ENCODE measurements at regions not wholly inside any gene's neighbourhood (a gene's known extent, or its start where the extent isn't known, plus 50 kb on each side); places are given as distances from the start of the nearest gene placed in this dataset.

DNA sequence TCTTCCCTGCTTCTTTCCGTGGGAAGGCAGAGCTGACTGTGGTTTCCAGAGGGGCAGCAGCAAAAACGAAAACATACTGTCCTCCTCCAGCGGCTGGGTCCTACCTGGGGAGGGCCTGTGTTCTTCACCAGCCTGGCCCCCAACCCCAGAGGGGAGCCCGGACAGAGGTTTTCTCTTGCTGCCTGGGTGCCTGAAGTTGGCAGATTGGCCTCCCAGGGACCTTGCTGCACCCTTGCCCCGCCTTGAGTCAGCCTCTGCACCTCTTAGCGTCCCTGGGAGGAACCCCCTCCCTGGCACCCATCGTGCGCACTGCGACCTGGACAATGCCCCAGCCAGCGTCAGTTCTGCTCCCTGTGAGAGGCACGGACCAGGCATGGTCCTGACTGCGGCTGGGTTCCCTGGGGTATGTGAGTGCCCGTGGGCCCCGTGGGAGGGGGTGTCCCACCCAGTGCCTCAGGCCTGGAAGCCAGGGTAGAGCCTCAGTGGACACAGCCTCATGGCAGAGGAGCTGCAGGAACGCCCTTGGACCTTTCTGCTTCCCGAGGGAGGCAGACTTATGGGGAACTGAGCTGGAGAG, 56.8 kb upstream of the PRR23E start:
- H3K27ac ChIP-seq (ENCODE audit: low read length in 2 of 2), result no peak overlapping the region
- H3K9me3 ChIP-seq (ENCODE audit: control extremely low read depth in 1 of 3, control insufficient read depth in 2 of 3, insufficient read depth in 1 of 3, low read length in 2 of 3), result peaks cover 0 to 4% (median 0%) of the 10 kb centered on the region in 3 donors
- H3K4me3 Mint-ChIP-seq, result no peak overlapping the region
- POLR2A ChIA-PET, result no interaction called here
- H3K79me2 ChIP-seq (ENCODE audit: control insufficient read depth, insufficient read depth, low read length), result no peaks in the 10 kb centered on the region
- 70% methylated on average over 16 of the region's 16 CpGs for WGBS (ENCODE audit: insufficient coverage)
- no peaks in the 10 kb centered on the region for H4K20me1 ChIP-seq (ENCODE audit: control insufficient read depth, insufficient read depth, low read length, poor library complexity, severe bottlenecking)
- H2AFZ ChIP-seq (ENCODE audit: insufficient read depth, low read depth, low read length, poor library complexity, severe bottlenecking), result no peak overlapping the region
- no peaks in the 10 kb centered on the region for H3K36me3 ChIP-seq (replicated peaks in 1 of 2; ENCODE audit: control extremely low read depth in 1 of 2, control insufficient read depth in 1 of 2, extremely low read depth in 1 of 2, insufficient read depth in 2 of 2, low read length in 1 of 2)
- H3K27me3 ChIP-seq (replicated peaks in 1 of 4; ENCODE audit: control extremely low read depth in 1 of 4, control insufficient read depth in 3 of 4, insufficient read depth in 4 of 4, low read length in 3 of 4), result peaks cover 0 to 20% (median 0%) of the 10 kb centered on the region in 4 experiments
- H3K4me1 ChIP-seq (ENCODE audit: control insufficient read depth in 2 of 2, insufficient read depth in 2 of 2, low read length in 2 of 2), result no peaks in the 10 kb centered on the region
- peaks cover 44% of the 10 kb centered on the region for H3K27me3 Mint-ChIP-seq
- H3K4me1 Mint-ChIP-seq, result no peaks in the 10 kb centered on the region
- H3K9me3 Mint-ChIP-seq (ENCODE audit: insufficient read depth), result no peaks in the 10 kb centered on the region
- no peak overlapping the region for H3K4me2 ChIP-seq (replicated peaks; ENCODE audit: low read depth, low read length, poor library complexity, severe bottlenecking)
- no peak overlapping the region for H3K27ac Mint-ChIP-seq
- CTCF ChIA-PET, result no interaction called here
- TF ChIP-seq, protein P1, sequence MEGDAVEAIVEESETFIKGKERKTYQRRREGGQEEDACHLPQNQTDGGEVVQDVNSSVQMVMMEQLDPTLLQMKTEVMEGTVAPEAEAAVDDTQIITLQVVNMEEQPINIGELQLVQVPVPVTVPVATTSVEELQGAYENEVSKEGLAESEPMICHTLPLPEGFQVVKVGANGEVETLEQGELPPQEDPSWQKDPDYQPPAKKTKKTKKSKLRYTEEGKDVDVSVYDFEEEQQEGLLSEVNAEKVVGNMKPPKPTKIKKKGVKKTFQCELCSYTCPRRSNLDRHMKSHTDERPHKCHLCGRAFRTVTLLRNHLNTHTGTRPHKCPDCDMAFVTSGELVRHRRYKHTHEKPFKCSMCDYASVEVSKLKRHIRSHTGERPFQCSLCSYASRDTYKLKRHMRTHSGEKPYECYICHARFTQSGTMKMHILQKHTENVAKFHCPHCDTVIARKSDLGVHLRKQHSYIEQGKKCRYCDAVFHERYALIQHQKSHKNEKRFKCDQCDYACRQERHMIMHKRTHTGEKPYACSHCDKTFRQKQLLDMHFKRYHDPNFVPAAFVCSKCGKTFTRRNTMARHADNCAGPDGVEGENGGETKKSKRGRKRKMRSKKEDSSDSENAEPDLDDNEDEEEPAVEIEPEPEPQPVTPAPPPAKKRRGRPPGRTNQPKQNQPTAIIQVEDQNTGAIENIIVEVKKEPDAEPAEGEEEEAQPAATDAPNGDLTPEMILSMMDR (IDR thresholded peaks at IDR 0.05), result no peak
- TF ChIP-seq EZH2 (IDR thresholded peaks at IDR 0.05; ENCODE audit: borderline replicate concordance, insufficient read depth, low read depth, low read length, poor library complexity, severe bottlenecking), result no peak
- no peak overlapping the region for H3K4me3 ChIP-seq (ENCODE audit: control extremely low read depth in 1 of 5, extremely low read depth in 1 of 5, insufficient read depth in 1 of 5, low read depth in 2 of 5, low read length in 4 of 5)
- intact Hi-C loops (cut with micrococcal nuclease), result no loop called here
- DNase-seq (no peak), ATAC-seq (ENCODE audit: low read depth) (no peak)
- H3K9ac ChIP-seq (ENCODE audit: low read length), result no peak overlapping the region

DNA sequence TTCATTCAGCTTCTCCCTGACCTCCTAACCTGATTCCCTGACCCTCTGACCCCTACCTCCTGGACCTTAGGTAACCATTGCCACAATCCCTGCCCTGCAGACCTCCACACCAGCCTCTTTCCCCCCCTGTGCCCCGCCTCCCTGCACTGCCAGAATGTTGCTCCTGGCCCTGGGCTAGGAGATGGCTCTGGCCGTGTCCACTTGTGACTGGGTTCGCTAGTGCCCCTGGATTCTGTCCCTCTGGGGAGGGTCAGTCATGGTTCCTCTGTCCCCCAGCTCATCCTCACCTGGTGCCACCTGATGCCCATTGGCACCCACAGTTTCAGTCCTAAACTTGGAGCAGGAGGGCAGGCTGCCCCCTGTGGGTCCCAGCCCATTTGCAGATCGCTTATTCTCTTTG, 56.2 kb upstream of the PRR23E start:
- Mint-ChIP-seq H3K27ac (no peak overlapping the region), H3K27me3 (peaks cover 44% of the 10 kb centered on the region), H3K9me3 (ENCODE audit: insufficient read depth) (no peaks in the 10 kb centered on the region), H3K4me3 (no peak overlapping the region), H3K4me1 (no peaks in the 10 kb centered on the region)
- H3K9me3 ChIP-seq (ENCODE audit: control extremely low read depth in 1 of 3, control insufficient read depth in 2 of 3, insufficient read depth in 1 of 3, low read length in 2 of 3), result peaks cover 0 to 4% (median 0%) of the 10 kb centered on the region in 3 donors
- H3K4me2 ChIP-seq (replicated peaks; ENCODE audit: low read depth, low read length, poor library complexity, severe bottlenecking), result no peak overlapping the region
- no peak for TF ChIP-seq EZH2 (IDR thresholded peaks at IDR 0.05; ENCODE audit: borderline replicate concordance, insufficient read depth, low read depth, low read length, poor library complexity, severe bottlenecking)
- TF ChIP-seq, protein P1 (IDR thresholded peaks at IDR 0.05), result no peak
- 78% methylated on average over 4 of the region's 4 CpGs for WGBS (ENCODE audit: insufficient coverage)
- no peaks in the 10 kb centered on the region for H3K79me2 ChIP-seq (ENCODE audit: control insufficient read depth, insufficient read depth, low read length)
- H4K20me1 ChIP-seq (ENCODE audit: control insufficient read depth, insufficient read depth, low read length, poor library complexity, severe bottlenecking), result no peaks in the 10 kb centered on the region
- ChIA-PET CTCF (no interaction called here), POLR2A (no interaction called here)
- H3K4me1 ChIP-seq (ENCODE audit: control insufficient read depth in 2 of 2, insufficient read depth in 2 of 2, low read length in 2 of 2), result no peaks in the 10 kb centered on the region
- H2AFZ ChIP-seq (ENCODE audit: insufficient read depth, low read depth, low read length, poor library complexity, severe bottlenecking), result no peak overlapping the region
- no peak for ATAC-seq (ENCODE audit: low read depth)
- no peak overlapping the region for H3K27ac ChIP-seq (ENCODE audit: low read length in 2 of 2)
- H3K36me3 ChIP-seq (replicated peaks in 1 of 2; ENCODE audit: control extremely low read depth in 1 of 2, control insufficient read depth in 1 of 2, extremely low read depth in 1 of 2, insufficient read depth in 2 of 2, low read length in 1 of 2), result no peaks in the 10 kb centered on the region
- DNase-seq, result no peak
- peaks cover 0 to 20% (median 0%) of the 10 kb centered on the region in 4 experiments for H3K27me3 ChIP-seq (replicated peaks in 1 of 4; ENCODE audit: control extremely low read depth in 1 of 4, control insufficient read depth in 3 of 4, insufficient read depth in 4 of 4, low read length in 3 of 4)
- intact Hi-C loops (cut with micrococcal nuclease), result no loop called here
- H3K9ac ChIP-seq (ENCODE audit: low read length), result no peak overlapping the region
- no peak overlapping the region for H3K4me3 ChIP-seq (ENCODE audit: control extremely low read depth in 1 of 5, extremely low read depth in 1 of 5, insufficient read depth in 1 of 5, low read depth in 2 of 5, low read length in 4 of 5)
